SU-DHL-6 (cell line): ENCODE measurements at regions not wholly inside any gene's neighbourhood (a gene's known extent, or its start where the extent isn't known, plus 50 kb on each side); places are given as distances from the start of the nearest gene placed in this dataset.

Source experiments
- H2AFZ ChIP-seq: fragments of 200-600 bp; sonication (generic); 2 replicates; pipeline ENCODE4 v1.6.1; 2014; ENCODE audit warnings: low read depth, mild to moderate bottlenecking, moderate library complexity, mixed read lengths, antibody characterized with exemption, low read length; ENCODE audit not compliant: severe bottlenecking
- H3F3A ChIP-seq: fragments of 200-600 bp; shearing (Covaris generic); 2 replicates; pipeline ENCODE4 v1.6.0; 2016; ENCODE audit warnings: antibody characterized with exemption, mild to moderate bottlenecking; ENCODE audit not compliant: insufficient read depth
- H3K27ac ChIP-seq: fragments of 200-600 bp; sonication (generic); 2 replicates; pipeline ENCODE4 v1.5.1; 2016; ENCODE audit warnings: low read depth, mild to moderate bottlenecking, low read length, moderate library complexity, mixed read lengths
- H3K27me3 ChIP-seq: fragments of 200-600 bp; sonication (generic), shearing (Covaris generic); 2 replicates; pipeline ENCODE4 v1.6.0; 2014; ENCODE audit warnings: mild to moderate bottlenecking, low read length
- H3K36me3 ChIP-seq: fragments of 200-600 bp; sonication (generic); 2 replicates; pipeline ENCODE4 v1.6.1; 2014; ENCODE audit warnings: mild to moderate bottlenecking, low read length, mixed read lengths
- H3K4me2 ChIP-seq: fragments of 300-600, 200-600 bp; shearing (Covaris generic), sonication (generic); 2 replicates; pipeline ENCODE4 v1.6.0; 2014; ENCODE audit warnings: low read length, low read depth, mild to moderate bottlenecking; ENCODE audit not compliant: poor library complexity, severe bottlenecking
- H3K4me3 ChIP-seq: fragments of 200-600 bp; sonication (generic); 2 replicates; pipeline ENCODE4 v1.5.1; 2014; ENCODE audit warnings: antibody characterized with exemption, low read length, mild to moderate bottlenecking, mixed read lengths; ENCODE audit not compliant: insufficient read depth, poor library complexity, severe bottlenecking
- H3K79me2 ChIP-seq: fragments of 200-600 bp; sonication (generic); 2 replicates; pipeline ENCODE4 v1.6.1; 2014; ENCODE audit warnings: mild to moderate bottlenecking, low read length, moderate library complexity; ENCODE audit not compliant: insufficient read depth
- H3K9ac ChIP-seq: fragments of 200-600 bp; sonication (generic); 2 replicates; pipeline ENCODE4 v1.7.0; 2014; ENCODE audit warnings: mild to moderate bottlenecking, low read length
- H3K9me2 ChIP-seq: fragments of 200-600 bp; sonication (generic); replicated peaks from 2 replicates; pipeline ENCODE4 v1.6.1; 2014; ENCODE audit warnings: low read length; ENCODE audit not compliant: insufficient read depth
- H3K9me3 ChIP-seq: fragments of 200-600 bp; sonication (generic); 2 replicates; pipeline ENCODE4 v1.6.1; 2014; ENCODE audit warnings: low read length, mixed read lengths; ENCODE audit not compliant: insufficient read depth
- H4K20me1 ChIP-seq: fragments of 200-600 bp; sonication (generic); 2 replicates; pipeline ENCODE4 v1.6.1; 2014; ENCODE audit warnings: low read depth, mild to moderate bottlenecking, antibody characterized with exemption, low read length, moderate library complexity, mixed read lengths
- EZH2phosphoT487 ChIP-seq: fragments of 200-600 bp; sonication (generic), shearing (Covaris generic); conservative IDR thresholded peaks from 2 replicates; pipeline ENCODE4 v1.6.1; 2018; ENCODE audit warnings: mild to moderate bottlenecking, antibody characterized with exemption, low read length, moderate library complexity, mixed read lengths
- TF ChIP-seq, protein P1 (sequence below): fragments of 200-600 bp; sonication (generic); IDR thresholded peaks from one replicate; pipeline ENCODE4 v1.5.1; 2017; ENCODE audit warnings: antibody characterized with exemption, mild to moderate bottlenecking, low read length, moderate library complexity; ENCODE audit not compliant: insufficient read depth, poor library complexity, severe bottlenecking

DNA sequence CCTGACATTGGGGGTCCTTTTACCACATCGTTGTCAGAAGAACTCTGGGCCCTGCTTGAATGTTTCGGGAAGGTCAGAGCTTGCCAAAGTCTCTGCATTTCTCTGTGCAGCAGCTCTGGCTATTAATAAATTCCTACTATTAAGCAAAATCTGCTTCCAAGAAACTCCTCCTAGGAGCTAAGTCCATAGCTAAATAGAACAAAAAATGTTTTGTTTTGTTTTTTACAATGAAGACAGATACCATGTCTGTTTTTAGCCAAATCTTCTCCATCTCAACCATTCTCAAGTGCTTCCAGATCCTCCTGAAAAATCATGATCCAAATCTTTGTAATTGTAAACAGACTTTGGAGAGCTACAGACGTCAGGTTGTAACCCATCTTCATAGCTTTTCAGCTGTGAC is 161.6 kb downstream of the SPATA18 start:
- Histone ChIP-seq H3K79me2 (no peaks in the 10 kb centered on the region), H3K4me3 (no peak overlapping the region), H4K20me1 (no peaks in the 10 kb centered on the region), H3K9me3 (no peaks in the 10 kb centered on the region), H3F3A (no peaks in the 10 kb centered on the region), H3K9ac (no peak overlapping the region), H2AFZ (no peak overlapping the region), H3K4me2 (no peak overlapping the region), H3K9me2 (no peaks in the 10 kb centered on the region), H3K27me3 (no peaks in the 10 kb centered on the region), H3K27ac (no peak overlapping the region), H3K36me3 (no peaks in the 10 kb centered on the region)
- TF ChIP-seq, protein P1, sequence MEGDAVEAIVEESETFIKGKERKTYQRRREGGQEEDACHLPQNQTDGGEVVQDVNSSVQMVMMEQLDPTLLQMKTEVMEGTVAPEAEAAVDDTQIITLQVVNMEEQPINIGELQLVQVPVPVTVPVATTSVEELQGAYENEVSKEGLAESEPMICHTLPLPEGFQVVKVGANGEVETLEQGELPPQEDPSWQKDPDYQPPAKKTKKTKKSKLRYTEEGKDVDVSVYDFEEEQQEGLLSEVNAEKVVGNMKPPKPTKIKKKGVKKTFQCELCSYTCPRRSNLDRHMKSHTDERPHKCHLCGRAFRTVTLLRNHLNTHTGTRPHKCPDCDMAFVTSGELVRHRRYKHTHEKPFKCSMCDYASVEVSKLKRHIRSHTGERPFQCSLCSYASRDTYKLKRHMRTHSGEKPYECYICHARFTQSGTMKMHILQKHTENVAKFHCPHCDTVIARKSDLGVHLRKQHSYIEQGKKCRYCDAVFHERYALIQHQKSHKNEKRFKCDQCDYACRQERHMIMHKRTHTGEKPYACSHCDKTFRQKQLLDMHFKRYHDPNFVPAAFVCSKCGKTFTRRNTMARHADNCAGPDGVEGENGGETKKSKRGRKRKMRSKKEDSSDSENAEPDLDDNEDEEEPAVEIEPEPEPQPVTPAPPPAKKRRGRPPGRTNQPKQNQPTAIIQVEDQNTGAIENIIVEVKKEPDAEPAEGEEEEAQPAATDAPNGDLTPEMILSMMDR = no peak
- no peak for TF ChIP-seq EZH2phosphoT487

DNA sequence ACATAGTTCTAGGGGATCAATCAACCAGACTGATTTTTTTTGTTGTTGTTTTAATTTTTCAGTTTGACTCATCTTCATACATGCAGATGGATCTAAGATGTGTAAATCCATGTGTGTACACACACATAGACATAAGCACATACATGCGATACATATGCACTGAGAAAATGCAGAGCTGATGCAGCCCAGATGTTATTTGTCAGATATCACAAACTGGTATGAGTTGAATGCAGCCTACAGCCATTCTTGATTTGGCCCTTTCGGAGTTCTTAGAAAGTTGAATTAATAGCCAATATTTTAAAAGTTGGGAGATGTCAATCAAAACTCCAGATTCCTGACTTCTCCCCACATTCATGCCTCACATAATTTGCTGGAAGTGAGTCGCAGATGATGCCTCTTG is 180.4 kb downstream of the SPATA18 start:
- Histone ChIP-seq H3K4me2 (no peak overlapping the region), H3K36me3 (no peaks in the 10 kb centered on the region), H3K9me3 (no peaks in the 10 kb centered on the region), H3K9me2 (no peaks in the 10 kb centered on the region), H3K4me3 (no peak overlapping the region), H2AFZ (no peak overlapping the region), H3K9ac (no peak overlapping the region), H3F3A (no peaks in the 10 kb centered on the region), H3K27ac (no peak overlapping the region), H3K27me3 (no peaks in the 10 kb centered on the region; the same call in 1 of the 2 replicates), H3K79me2 (no peaks in the 10 kb centered on the region), H4K20me1 (no peaks in the 10 kb centered on the region)
- no peak for TF ChIP-seq EZH2phosphoT487
- TF ChIP-seq, protein P1 = no peak

DNA sequence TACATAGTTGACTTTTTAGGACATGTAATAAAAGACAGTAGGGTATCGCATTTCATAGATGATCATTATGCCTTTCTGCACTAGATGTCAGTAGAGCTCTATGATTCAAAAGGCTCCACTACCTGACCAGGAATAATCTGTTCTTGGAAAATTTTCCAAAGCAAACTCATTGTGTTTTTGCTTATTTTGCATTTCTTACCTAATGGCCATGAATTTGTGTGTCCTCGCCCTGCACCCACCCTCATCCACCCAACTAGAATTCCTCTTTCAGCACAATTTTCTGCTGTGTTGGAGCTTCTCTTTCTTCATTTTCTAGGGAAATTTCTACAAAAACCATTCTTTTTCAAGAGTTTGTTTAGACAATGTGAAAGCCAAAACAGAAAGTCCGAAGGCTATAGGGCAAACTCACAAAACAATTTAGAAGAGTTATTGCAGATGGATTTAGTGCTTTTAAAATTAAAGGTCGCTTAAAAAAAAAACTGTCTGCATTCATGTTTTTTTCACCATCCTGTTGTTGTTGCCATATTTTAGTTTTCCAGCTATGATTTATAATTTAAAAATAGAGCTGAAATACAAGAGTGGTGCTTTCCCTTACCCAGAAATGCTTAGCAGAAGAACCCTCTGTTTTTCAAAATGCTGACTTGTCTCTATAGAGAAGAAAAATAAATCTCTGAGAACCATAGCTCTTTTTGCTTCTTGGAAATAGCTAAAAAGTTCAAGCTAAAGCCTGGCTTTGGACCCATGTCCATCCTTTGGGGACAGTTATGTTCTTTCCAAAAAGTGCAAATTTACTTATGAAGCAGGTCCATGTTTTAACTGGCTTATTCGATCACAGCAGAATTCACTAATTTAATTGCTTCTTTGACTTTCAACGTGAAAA is 183.7 kb downstream of the SPATA18 start:
- Histone ChIP-seq H3K9me3 (no peaks in the 10 kb centered on the region), H3K4me3 (no peak overlapping the region), H3K4me2 (no peak overlapping the region), H2AFZ (no peak overlapping the region), H3K27ac (no peak overlapping the region), H4K20me1 (no peaks in the 10 kb centered on the region), H3F3A (no peaks in the 10 kb centered on the region), H3K9ac (no peak overlapping the region), H3K27me3 (no peaks in the 10 kb centered on the region; the same call in 1 of the 2 replicates), H3K36me3 (no peaks in the 10 kb centered on the region), H3K79me2 (no peaks in the 10 kb centered on the region), H3K9me2 (no peaks in the 10 kb centered on the region)
- no peak for TF ChIP-seq EZH2phosphoT487
- TF ChIP-seq, protein P1 = no peak
